Stomach (tissue), 8 donors: ENCODE measurements at regions not wholly inside any gene's neighbourhood (a gene's known extent, or its start where the extent isn't known, plus 50 kb on each side); places are given as distances from the start of the nearest gene placed in this dataset.

ENCODE experiments used
- DNase-seq, 2 donors: peaks; one replicate each; pipeline versions ENCODE4 v3.0.0 to v3.0.0-alpha.2; 2013 to 2019
- H3K27ac ChIP-seq, 5 donors: fragments of 200-600 bp in 4 of 5; sonication (generic) in 4 of 5; one replicate each; pipeline ENCODE4 v1.5.1; 2013 to 2019; ENCODE audit warnings: mild to moderate bottlenecking in 1 of 5, moderate library complexity in 1 of 5
- H3K27me3 ChIP-seq, 3 donors: fragments of 200-600 bp; sonication (generic); one replicate each; pipeline ENCODE4 v1.5.1; 2017 to 2019; ENCODE audit warnings: mixed run types in 1 of 3
- H3K36me3 ChIP-seq, 4 donors: fragments of 200-600 bp; sonication (generic); 1 replicate in 3 of 4; 2 replicates in 1 of 4; pipeline ENCODE4 v1.5.1; 2016 to 2019
- H3K4me1 ChIP-seq, 4 donors: fragments of 200-600 bp; sonication (generic); one replicate each; pipeline ENCODE4 v1.5.1; 2016 to 2019
- H3K4me3 ChIP-seq, 4 donors: fragments of 200-600 bp; sonication (generic) in 3 of 4; one replicate each; pipeline ENCODE4 v1.5.1; 2016 to 2019; ENCODE audit warnings: mild to moderate bottlenecking in 1 of 4
- H3K9me3 ChIP-seq, 4 donors: fragments of 200-600 bp; sonication (generic); one replicate each; pipeline ENCODE4 v1.5.1; 2016 to 2019
- EP300 ChIP-seq: sonication (generic); formaldehyde crosslinking; IDR thresholded peaks from one replicate; pipeline ENCODE4 v1.6.1; 2017; ENCODE audit warnings: antibody characterized with exemption
- POLR2A ChIP-seq, 4 donors: fragments of 450-650 bp; IDR thresholded peaks; one replicate each; pipeline ENCODE4 v1.6.1; 2016; ENCODE audit warnings: antibody characterized with exemption in 4 of 4, control low read depth in 2 of 4, mild to moderate bottlenecking in 1 of 4, moderate library complexity in 1 of 4
- POLR2AphosphoS5 ChIP-seq, 3 donors: sonication (generic); formaldehyde crosslinking; IDR thresholded peaks; one replicate each; pipeline ENCODE4 v1.6.1; 2016; ENCODE audit warnings: antibody characterized with exemption in 3 of 3
- WGBS, 5 donors: extraction: QIAGEN DNeasy Blood & Tissue Kit in 3 of 5; methylation state at CpG; one replicate each; pipeline versions ENCODE4 v1.1.5 to v1.1.7; 2013 to 2018; 5-methylcytosine and 5-hydroxymethylcytosine counted together
- intact Hi-C: fragments of 100-400 bp; cut with DNase I; formaldehyde crosslinking; loops from one replicate; pipeline ENCODE4 v1.15.1; 2023; ENCODE audit warnings: low total_unique reads
- TF ChIP-seq, protein P1 (sequence below), 7 experiments: fragments of 450-650 bp in 4 of 7; fragments of 200-600 bp in 3 of 7; sonication (generic) in 3 of 7; IDR thresholded peaks; one replicate each; pipeline ENCODE4 v1.5.1; 2016 to 2019; ENCODE audit warnings: antibody characterized with exemption in 7 of 7, control low read depth in 2 of 7, mild to moderate bottlenecking in 1 of 7
- donor health status: healthy with polysubstance abuse.
- donor health status: Bipolar disorder and iron deficiency.
- donor health status: healthy.

DNA sequence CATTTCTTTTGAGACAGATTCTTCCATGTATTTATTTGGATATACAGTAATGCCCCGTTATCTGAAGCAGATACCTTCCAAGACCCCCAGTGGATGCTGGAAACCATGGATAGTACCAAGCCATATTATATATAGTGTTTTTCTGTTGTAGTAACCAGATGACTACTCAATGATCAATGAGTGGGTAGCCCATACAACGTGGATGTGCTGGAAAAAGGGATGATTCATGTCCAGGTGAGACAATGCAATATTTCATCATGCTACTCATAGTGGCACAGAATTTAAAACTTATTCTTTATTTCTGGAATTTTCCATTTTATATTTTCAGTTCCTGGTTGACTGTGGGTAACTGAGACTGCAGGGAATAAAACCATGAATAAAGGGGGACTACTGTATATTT is 427.5 kb downstream of the METTL15 start:
- intact Hi-C loops = loop anchor here (10.0 kb wide), 1 partner anchor 841 kb away; no protein-coding TSS in a partner anchor
- H3K27me3 ChIP-seq = no peaks in the 10 kb centered on the region
- H3K9me3 ChIP-seq = no peaks in the 10 kb centered on the region
- DNase-seq = no peak
- 60 to 76% (median 70%) methylated on average over 2 of the region's 2 CpGs for WGBS, 5 donors
- H3K27ac ChIP-seq = no peak overlapping the region
- no peak overlapping the region for H3K4me3 ChIP-seq
- H3K36me3 ChIP-seq = no peaks in the 10 kb centered on the region
- no peak for TF ChIP-seq POLR2AphosphoS5 (IDR thresholded peaks at IDR 0.05)
- no peak for TF ChIP-seq EP300
- TF ChIP-seq POLR2A (IDR thresholded peaks at IDR 0.05) = no peak
- TF ChIP-seq, protein P1, sequence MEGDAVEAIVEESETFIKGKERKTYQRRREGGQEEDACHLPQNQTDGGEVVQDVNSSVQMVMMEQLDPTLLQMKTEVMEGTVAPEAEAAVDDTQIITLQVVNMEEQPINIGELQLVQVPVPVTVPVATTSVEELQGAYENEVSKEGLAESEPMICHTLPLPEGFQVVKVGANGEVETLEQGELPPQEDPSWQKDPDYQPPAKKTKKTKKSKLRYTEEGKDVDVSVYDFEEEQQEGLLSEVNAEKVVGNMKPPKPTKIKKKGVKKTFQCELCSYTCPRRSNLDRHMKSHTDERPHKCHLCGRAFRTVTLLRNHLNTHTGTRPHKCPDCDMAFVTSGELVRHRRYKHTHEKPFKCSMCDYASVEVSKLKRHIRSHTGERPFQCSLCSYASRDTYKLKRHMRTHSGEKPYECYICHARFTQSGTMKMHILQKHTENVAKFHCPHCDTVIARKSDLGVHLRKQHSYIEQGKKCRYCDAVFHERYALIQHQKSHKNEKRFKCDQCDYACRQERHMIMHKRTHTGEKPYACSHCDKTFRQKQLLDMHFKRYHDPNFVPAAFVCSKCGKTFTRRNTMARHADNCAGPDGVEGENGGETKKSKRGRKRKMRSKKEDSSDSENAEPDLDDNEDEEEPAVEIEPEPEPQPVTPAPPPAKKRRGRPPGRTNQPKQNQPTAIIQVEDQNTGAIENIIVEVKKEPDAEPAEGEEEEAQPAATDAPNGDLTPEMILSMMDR (IDR thresholded peaks at IDR 0.05) = no peak
- no peaks in the 10 kb centered on the region for H3K4me1 ChIP-seq

GRCh38 chr11:28529540-28530410 is 421.6 kb downstream of the METTL15 start:
- no peak for TF ChIP-seq POLR2AphosphoS5 (IDR thresholded peaks at IDR 0.05)
- TF ChIP-seq, protein P1 (IDR thresholded peaks at IDR 0.05) = peak in 4 of 7 experiments; percentile 15 to 27 (median 20)
- H3K36me3 ChIP-seq = no peaks in the 10 kb centered on the region
- H3K4me1 ChIP-seq = no peaks in the 10 kb centered on the region
- no peak overlapping the region for H3K27ac ChIP-seq
- intact Hi-C loops = loop anchor here (10.0 kb wide), 1 partner anchor 835 kb away; no protein-coding TSS in a partner anchor
- H3K9me3 ChIP-seq = peaks cover 4 to 24% (median 16%) of the 10 kb centered on the region in 4 donors
- H3K4me3 ChIP-seq = no peak overlapping the region
- 37 to 53% (median 46%) methylated on average over 3 of the region's 3 CpGs for WGBS, 5 donors
- no peaks in the 10 kb centered on the region for H3K27me3 ChIP-seq
- peak in 1 of 2 donors; percentile 61 for DNase-seq

DNA sequence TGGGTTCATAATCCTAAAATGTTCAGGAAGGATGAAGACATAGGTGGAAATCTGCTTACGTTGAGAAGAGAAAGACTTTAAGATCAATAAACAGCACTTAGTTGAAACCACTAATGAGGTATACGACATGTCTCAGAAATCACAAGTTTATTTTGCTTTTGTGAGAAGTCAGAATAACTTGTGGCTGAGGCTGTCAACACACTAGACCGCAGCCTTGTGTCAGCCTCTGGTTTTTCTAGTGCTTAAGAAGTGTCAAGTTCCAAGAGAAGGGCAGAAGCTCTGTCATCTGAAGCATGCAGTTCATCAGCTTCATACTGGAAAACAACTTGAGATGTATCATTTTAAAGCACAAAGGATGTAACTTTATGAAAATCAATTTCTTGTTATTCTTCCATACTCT is 420.9 kb downstream of the METTL15 start:
- WGBS, 5 donors = 68 to 84% (median 77%) methylated on average over 3 of the region's 3 CpGs
- no peaks in the 10 kb centered on the region for H3K36me3 ChIP-seq
- H3K27me3 ChIP-seq = no peaks in the 10 kb centered on the region
- no peak overlapping the region for H3K27ac ChIP-seq
- TF ChIP-seq POLR2AphosphoS5 (IDR thresholded peaks at IDR 0.05) = no peak
- no peak for TF ChIP-seq POLR2A (IDR thresholded peaks at IDR 0.05)
- no peak for TF ChIP-seq EP300
- TF ChIP-seq, protein P1 (IDR thresholded peaks at IDR 0.05) = no peak
- H3K4me1 ChIP-seq = no peaks in the 10 kb centered on the region
- intact Hi-C loops = no loop called here
- DNase-seq = no peak
- H3K9me3 ChIP-seq = peaks cover 4 to 28% (median 18%) of the 10 kb centered on the region in 4 donors
- H3K4me3 ChIP-seq = no peak overlapping the region

DNA sequence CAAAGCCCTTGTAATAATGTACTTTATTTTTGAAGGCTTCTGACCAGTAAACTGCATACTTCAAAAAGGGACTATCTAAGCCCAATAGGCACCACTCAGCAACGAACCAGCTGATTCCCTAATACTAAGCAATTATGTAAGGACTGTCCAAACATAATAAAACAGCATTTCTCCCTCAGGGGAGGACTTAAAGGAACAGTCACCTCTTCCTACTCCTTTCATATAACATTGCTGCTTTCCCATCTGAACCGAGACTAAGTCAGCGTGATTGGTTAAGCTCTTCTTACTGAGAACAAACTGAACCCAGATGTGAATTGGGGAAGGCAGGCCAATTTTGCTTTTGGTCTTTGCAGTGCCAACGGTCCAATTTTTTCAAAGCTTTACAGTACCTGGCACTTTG is 420.0 kb downstream of the METTL15 start:
- 63 to 75% (median 72%) methylated on average over 4 of the region's 4 CpGs for WGBS, 5 donors
- H3K27ac ChIP-seq = no peak overlapping the region
- no peak for DNase-seq
- H3K4me1 ChIP-seq = no peaks in the 10 kb centered on the region
- H3K27me3 ChIP-seq = no peaks in the 10 kb centered on the region
- no peaks in the 10 kb centered on the region for H3K36me3 ChIP-seq
- peaks cover 4 to 28% (median 18%) of the 10 kb centered on the region in 4 donors for H3K9me3 ChIP-seq
- no peak for TF ChIP-seq EP300
- no peak for TF ChIP-seq POLR2A (IDR thresholded peaks at IDR 0.05)
- TF ChIP-seq, protein P1 (IDR thresholded peaks at IDR 0.05) = no peak
- no peak for TF ChIP-seq POLR2AphosphoS5 (IDR thresholded peaks at IDR 0.05)
- H3K4me3 ChIP-seq = no peak overlapping the region
- intact Hi-C loops = no loop called here
